A549 (cell line): ENCODE measurements at regions not wholly inside any gene's neighbourhood (a gene's known extent, or its start where the extent isn't known, plus 50 kb on each side); places are given as distances from the start of the nearest gene placed in this dataset.

Experiments
- ATAC-seq, 2 experiments: fragments of 200-7000 bp in 1 of 2; fragments of >200 bp in 1 of 2; cut with Nextera tagmentation in 1 of 2; cut with Tn5 transposase in 1 of 2; 3 replicates each; pipeline versions ENCODE4 v1.8.0 to v1.9.1; 2018 to 2020; ENCODE audit warnings: mild to moderate bottlenecking in 1 of 2, moderate library complexity in 1 of 2
- CTCF ChIA-PET: fragments of 300-600 bp; sonication (Branson Sonifier 250); formaldehyde crosslinking; extraction: SDS; loops from one replicate; lab custom pipeline; 2021; ENCODE audit warnings: antibody characterized with exemption, inconsistent platforms; lab: Yijun Ruan, JAX
- POLR2A ChIA-PET: fragments of 350-600 bp; formaldehyde crosslinking; extraction: SDS; loops from one replicate; lab custom pipeline; 2021; ENCODE audit warnings: antibody characterized with exemption, inconsistent platforms; lab: Yijun Ruan, JAX
- DNase-seq, 2 experiments: peaks; one replicate each; pipeline versions ENCODE4 v3.0.0 to v3.0.0-alpha.2; 2011 to 2016; ENCODE audit warnings: low read depth in 1 of 2, low spot score in 1 of 2
- FAIRE-seq: peaks from 2 replicates; lab custom pipeline; 2011; peaks lifted over from hg19 to GRCh38; lab: Jason Lieb, UNC
- H3K27ac ChIP-seq, 2 experiments: fragments of >200 bp; sonication (Bioruptor Twin); formaldehyde crosslinking; 3 replicates each; pipeline ENCODE4 v1.5.1; 2016 to 2017
- H3K4me1 ChIP-seq: fragments of >200 bp; sonication (Bioruptor Twin); formaldehyde crosslinking; 3 replicates; pipeline ENCODE4 v1.6.1; 2016
- H3K4me2 ChIP-seq: fragments of >200 bp; sonication (Bioruptor Twin); formaldehyde crosslinking; 3 replicates; pipeline ENCODE4 v1.6.1; 2016
- H3K4me3 ChIP-seq: fragments of >200 bp; sonication (Bioruptor Twin); formaldehyde crosslinking; 3 replicates; pipeline ENCODE4 v1.5.1; 2016
- H3K9me3 ChIP-seq: fragments of >200 bp; sonication (Bioruptor Twin); formaldehyde crosslinking; 3 replicates; pipeline ENCODE4 v1.6.1; 2016
- CBX2 ChIP-seq: fragments of 200-600 bp; sonication (generic); IDR thresholded peaks from 2 replicates; pipeline ENCODE4 v1.6.1; 2016; ENCODE audit warnings: low read depth, mild to moderate bottlenecking, borderline replicate concordance
- CEBPB ChIP-seq, 2 experiments: fragments of >200 bp in 1 of 2; sonication (Bioruptor Twin) in 1 of 2; formaldehyde crosslinking in 1 of 2; IDR thresholded peaks; 2 replicates each; pipeline ENCODE4 v1.6.1; 2012 to 2016
- CHD4 ChIP-seq: fragments of 200-600 bp; sonication (generic); IDR thresholded peaks from 2 replicates; pipeline ENCODE4 v1.6.1; 2016; ENCODE audit warnings: antibody characterized with exemption, mild to moderate bottlenecking, borderline replicate concordance
- CTCF ChIP-seq: fragments of >200 bp; sonication (Bioruptor Twin); formaldehyde crosslinking; IDR thresholded peaks from 3 replicates; pipeline ENCODE4 v1.5.1; 2016
- EHF ChIP-seq: fragments of 250-450 bp; sonication (Bioruptor Pico); IDR thresholded peaks from 2 replicates; pipeline ENCODE4 v1.5.0; 2020; ENCODE audit warnings: mild to moderate bottlenecking
- EP300 ChIP-seq, 2 experiments: fragments of >200 bp; sonication (Bioruptor Twin); formaldehyde crosslinking; IDR thresholded peaks; 2 replicates in 1 of 2; 3 replicates in 1 of 2; pipeline ENCODE4 v1.6.1; 2016 to 2017
- ESRRA ChIP-seq: fragments of 150-350 bp; IDR thresholded peaks from 2 replicates; pipeline ENCODE4 v1.6.1; 2014; ENCODE audit warnings: mild to moderate bottlenecking, low read length, borderline replicate concordance
- FOXS1 ChIP-seq: fragments of 250-450 bp; sonication (Bioruptor Pico); IDR thresholded peaks from 2 replicates; pipeline ENCODE4 v1.5.0; 2020; ENCODE audit warnings: mild to moderate bottlenecking, moderate library complexity
- HOXA7 ChIP-seq: fragments of 250-450 bp; sonication (Bioruptor Pico); IDR thresholded peaks from 2 replicates; pipeline ENCODE4 v1.5.0; 2020; ENCODE audit warnings: mild to moderate bottlenecking, moderate library complexity
- HOXB13 ChIP-seq: fragments of 250-450 bp; sonication (Bioruptor Pico); IDR thresholded peaks from 2 replicates; pipeline ENCODE4 v1.5.0; 2020; ENCODE audit warnings: low read depth, mild to moderate bottlenecking, moderate library complexity
- HOXB5 ChIP-seq: fragments of 250-450 bp; sonication (Bioruptor Pico); IDR thresholded peaks from 2 replicates; pipeline ENCODE4 v1.5.0; 2020; ENCODE audit warnings: mild to moderate bottlenecking, moderate library complexity
- JUN ChIP-seq, 2 experiments: fragments of >200 bp; sonication (Bioruptor Twin); formaldehyde crosslinking; IDR thresholded peaks; 2 replicates in 1 of 2; 3 replicates in 1 of 2; pipeline ENCODE4 v1.6.1; 2016 to 2017
- MAFK ChIP-seq: fragments of 450-650 bp; IDR thresholded peaks from 2 replicates; pipeline ENCODE4 v1.6.1; 2014; ENCODE audit not compliant: partially characterized antibody
- NPAS2 ChIP-seq: fragments of 250-450 bp; sonication (Bioruptor Pico); IDR thresholded peaks from 2 replicates; pipeline ENCODE4 v1.8.0; 2022; ENCODE audit warnings: mild to moderate bottlenecking, moderate library complexity, borderline replicate concordance
- PHF8 ChIP-seq: fragments of 200-600 bp; sonication (generic); IDR thresholded peaks from 2 replicates; pipeline ENCODE4 v1.6.1; 2016; ENCODE audit warnings: low read depth, mild to moderate bottlenecking, antibody characterized with exemption, moderate library complexity, borderline replicate concordance
- POLR2AphosphoS2 ChIP-seq: conservative IDR thresholded peaks from 2 replicates; pipeline ENCODE4 v1.6.1; 2012; ENCODE audit warnings: low read length, improper control_type of control experiment, inconsistent platforms
- RAD21 ChIP-seq, 2 experiments: fragments of >200 bp in 1 of 2; sonication (Bioruptor Twin) in 1 of 2; formaldehyde crosslinking in 1 of 2; IDR thresholded peaks in 1 of 2; conservative IDR thresholded peaks in 1 of 2; 2 replicates in 1 of 2; 3 replicates in 1 of 2; pipeline ENCODE4 v1.6.1; 2012 to 2018; ENCODE audit warnings: inconsistent platforms in 1 of 2
- RCOR1 ChIP-seq: fragments of 150-350 bp; IDR thresholded peaks from 2 replicates; pipeline ENCODE4 v1.6.1; 2014; ENCODE audit warnings: antibody characterized with exemption, low read length, low read depth
- RFX5 ChIP-seq: fragments of 450-650 bp; IDR thresholded peaks from 2 replicates; pipeline ENCODE4 v1.7.1; 2014; ENCODE audit warnings: antibody characterized with exemption, mild to moderate bottlenecking, moderate library complexity
- RNF2 ChIP-seq: fragments of 200-600 bp; sonication (generic); IDR thresholded peaks from 2 replicates; pipeline ENCODE4 v1.6.1; 2016; ENCODE audit warnings: low read depth, mild to moderate bottlenecking, antibody characterized with exemption, moderate library complexity, borderline replicate concordance
- SMC3 ChIP-seq: fragments of >200 bp; sonication (Bioruptor Twin); formaldehyde crosslinking; IDR thresholded peaks from 3 replicates; pipeline ENCODE4 v1.6.1; 2018; ENCODE audit warnings: inconsistent platforms
- TFCP2L1 ChIP-seq: fragments of 250-450 bp; sonication (Bioruptor Pico); IDR thresholded peaks from 2 replicates; pipeline ENCODE4 v1.5.0; 2021; ENCODE audit warnings: mild to moderate bottlenecking
- TP53 ChIP-seq: fragments of 250-450 bp; sonication (Bioruptor Pico); IDR thresholded peaks from 2 replicates; pipeline ENCODE4 v1.5.0; 2021; ENCODE audit warnings: mild to moderate bottlenecking, moderate library complexity
- USF2 ChIP-seq: fragments of 450-650 bp; IDR thresholded peaks from 2 replicates; pipeline ENCODE4 v1.6.1; 2014; ENCODE audit warnings: antibody characterized with exemption
- ZC3H11A ChIP-seq: fragments of 450-650 bp; IDR thresholded peaks from 2 replicates; pipeline ENCODE4 v1.6.1; 2014; ENCODE audit warnings: antibody characterized with exemption, mild to moderate bottlenecking
- ZFP36 ChIP-seq: fragments of 450-650 bp; IDR thresholded peaks from 2 replicates; pipeline ENCODE4 v1.6.1; 2014; ENCODE audit warnings: borderline replicate concordance; ENCODE audit not compliant: partially characterized antibody
- ZNF302 ChIP-seq: fragments of 250-450 bp; sonication (Bioruptor Pico); IDR thresholded peaks from 2 replicates; pipeline ENCODE4 v1.9.0; 2021; ENCODE audit warnings: inconsistent platforms, mild to moderate bottlenecking, moderate library complexity
- WGBS: methylation state at CpG from one replicate; pipeline ENCODE4 v1.1.6; 2017; ENCODE audit errors: missing lambda C conversion rate; 5-methylcytosine and 5-hydroxymethylcytosine counted together
- TF ChIP-seq, protein P1 (sequence below): fragments of >200 bp; sonication (Bioruptor Twin); formaldehyde crosslinking; IDR thresholded peaks from 2 replicates; pipeline ENCODE4 v1.6.1; 2016
- TF ChIP-seq, protein P2 (sequence below): IDR thresholded peaks from 2 replicates; pipeline ENCODE4 v1.6.1; 2012

- Histone ChIP-seq H3K9me3 (no peaks in the 10 kb centered on the region), H3K4me1 (no peaks in the 10 kb centered on the region), H3K4me3 (no peak overlapping the region), H3K27ac (no peak overlapping the region), H3K4me2 (no peak overlapping the region)
- ATAC-seq (no peak), DNase-seq (no peak), FAIRE-seq (no peak)
- TF ChIP-seq NPAS2 (CRISPR knock-in tag) (no peak), HOXB13 (no peak), EHF (CRISPR knock-in tag) (no peak), RAD21 (conservative IDR thresholded peaks at IDR 0.05 in 1 of 2, IDR thresholded peaks at IDR 0.05 in 1 of 2) (no peak), TFCP2L1 (no peak), ZNF302 (CRISPR knock-in tag) (no peak), PHF8 (no peak)
- POLR2A ChIA-PET, result no interaction called here
- WGBS, result 25% methylated on average over 6 of the region's 9 CpGs
- CTCF ChIA-PET, result no interaction called here
These were observed 163.0 kb downstream of the FGF9 start for GRCh38 chr13:21833921-21834320.

DNA sequence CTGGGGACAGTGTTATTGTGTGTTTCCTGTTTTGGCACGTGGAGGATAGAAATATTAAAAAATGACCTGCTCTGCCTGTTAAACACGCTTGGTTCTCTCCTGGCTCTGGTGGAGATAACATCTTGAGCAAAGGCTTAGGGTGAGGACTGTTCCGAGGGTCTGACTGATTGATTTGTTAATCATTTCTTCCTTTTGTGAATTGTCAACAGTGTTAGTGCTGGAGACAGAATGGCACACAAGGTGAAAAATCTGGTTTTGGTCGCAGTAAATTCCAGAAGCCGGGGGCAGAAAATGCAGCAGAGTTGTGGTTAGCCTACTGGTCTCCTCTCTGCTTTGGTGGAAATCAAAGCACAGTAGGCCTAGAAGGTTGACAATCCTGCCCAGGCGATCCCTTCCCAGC is 163.6 kb downstream of the FGF9 start:
- ChIA-PET POLR2A (no interaction called here), CTCF (no interaction called here)
- H3K27ac ChIP-seq, result no peak overlapping the region
- no peak overlapping the region for H3K4me3 ChIP-seq
- no peaks in the 10 kb centered on the region for H3K4me1 ChIP-seq
- no peak for DNase-seq
- TF ChIP-seq CEBPB (IDR thresholded peaks at IDR 0.05) (no peak), RCOR1 (no peak), ZFP36 (no peak), HOXB5 (no peak), ESRRA (no peak), RAD21 (conservative IDR thresholded peaks at IDR 0.05 in 1 of 2, IDR thresholded peaks at IDR 0.05 in 1 of 2) (no peak), POLR2AphosphoS2 (no peak), USF2 (no peak), MAFK (no peak), HOXB13 (no peak), EHF (CRISPR knock-in tag) (no peak), CHD4 (no peak)
- TF ChIP-seq, protein P1, sequence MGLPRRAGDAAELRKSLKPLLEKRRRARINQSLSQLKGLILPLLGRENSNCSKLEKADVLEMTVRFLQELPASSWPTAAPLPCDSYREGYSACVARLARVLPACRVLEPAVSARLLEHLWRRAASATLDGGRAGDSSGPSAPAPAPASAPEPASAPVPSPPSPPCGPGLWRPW, result no peak
- ATAC-seq, result no peak
- FAIRE-seq, result no peak
- WGBS, result 31% methylated on average over 6 of the region's 6 CpGs
- H3K4me2 ChIP-seq, result no peak overlapping the region
- no peaks in the 10 kb centered on the region for H3K9me3 ChIP-seq

GRCh38 chr13:21837288-21837687 is 166.4 kb downstream of the FGF9 start:
- no peaks in the 10 kb centered on the region for H3K9me3 ChIP-seq
- H3K4me1 ChIP-seq, result no peaks in the 10 kb centered on the region
- H3K4me3 ChIP-seq, result no peak overlapping the region
- POLR2A ChIA-PET, result no interaction called here
- FAIRE-seq (no peak), DNase-seq (no peak), ATAC-seq (no peak)
- WGBS, result 13% methylated on average over 3 of the region's 3 CpGs
- H3K27ac ChIP-seq, result no peak overlapping the region
- CTCF ChIA-PET, result no interaction called here
- TF ChIP-seq, protein P2, sequence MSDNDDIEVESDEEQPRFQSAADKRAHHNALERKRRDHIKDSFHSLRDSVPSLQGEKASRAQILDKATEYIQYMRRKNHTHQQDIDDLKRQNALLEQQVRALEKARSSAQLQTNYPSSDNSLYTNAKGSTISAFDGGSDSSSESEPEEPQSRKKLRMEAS, result no peak
- no peak for TF ChIP-seq JUN (IDR thresholded peaks at IDR 0.05)
- no peak overlapping the region for H3K4me2 ChIP-seq

DNA sequence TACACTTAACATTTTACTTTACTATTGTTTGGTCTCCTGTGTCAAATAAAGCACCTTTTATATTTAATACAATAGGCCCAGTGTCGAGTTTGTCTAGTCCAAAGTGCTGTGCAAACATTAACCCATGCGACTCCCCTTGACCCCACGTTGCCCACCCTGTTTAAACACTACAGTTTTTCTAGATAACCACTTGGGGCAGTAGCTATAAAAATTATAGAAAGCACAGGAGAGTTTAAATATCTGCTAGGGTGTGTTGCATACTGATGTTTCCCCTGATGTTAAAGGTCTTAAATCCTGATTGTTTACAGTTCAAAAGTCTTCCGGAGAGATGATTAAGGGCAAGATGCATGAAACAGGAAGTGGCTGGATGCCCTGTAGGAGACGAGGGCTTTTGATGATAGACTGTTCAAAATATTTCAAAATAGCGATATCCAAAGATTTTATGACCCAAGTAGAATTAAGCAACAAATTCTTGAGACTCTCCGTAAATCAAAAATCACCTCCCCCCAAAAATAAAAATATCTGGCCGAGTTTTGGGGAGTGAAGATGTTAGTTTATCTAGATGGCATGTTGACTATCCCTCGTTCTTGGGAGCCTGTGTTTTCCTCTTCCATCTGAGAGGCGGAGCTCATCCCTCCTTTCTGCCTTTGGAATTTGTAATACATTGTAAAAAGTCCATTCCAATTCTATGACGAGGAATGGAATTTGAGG is 167.1 kb downstream of the FGF9 start:
- H3K9me3 ChIP-seq, result no peaks in the 10 kb centered on the region
- H3K4me2 ChIP-seq, result no peak overlapping the region
- FAIRE-seq, result no peak
- no peaks in the 10 kb centered on the region for H3K4me1 ChIP-seq
- CTCF ChIA-PET, result no interaction called here
- no peak for DNase-seq
- H3K27ac ChIP-seq, result no peak overlapping the region
- POLR2A ChIA-PET, result no interaction called here
- no peak overlapping the region for H3K4me3 ChIP-seq
- no peak for ATAC-seq
- 29% methylated on average over 11 of the region's 11 CpGs for WGBS
- TF ChIP-seq RFX5, result no peak
- TF ChIP-seq ZC3H11A, result no peak
- TF ChIP-seq RCOR1, result no peak
- TF ChIP-seq SMC3, result no peak
- TF ChIP-seq JUN (IDR thresholded peaks at IDR 0.05), result no peak
- no peak for TF ChIP-seq RNF2
- TF ChIP-seq HOXA7 (CRISPR knock-in tag), result no peak
- no peak for TF ChIP-seq MAFK
- no peak for TF ChIP-seq FOXS1
- TF ChIP-seq TFCP2L1, result no peak
- TF ChIP-seq CBX2, result no peak
- TF ChIP-seq, protein P1, result no peak
- TF ChIP-seq TP53 (CRISPR knock-in tag), result no peak
- no peak for TF ChIP-seq EP300 (IDR thresholded peaks at IDR 0.05)
- no peak for TF ChIP-seq CTCF
